SU-DHL-6 (cell line): ENCODE measurements at regions not wholly inside any gene's neighbourhood (a gene's known extent, or its start where the extent isn't known, plus 50 kb on each side); places are given as distances from the start of the nearest gene placed in this dataset.

ENCODE experiments used
- H2AFZ ChIP-seq: fragments of 200-600 bp; sonication (generic); 2 replicates; pipeline ENCODE4 v1.6.1; 2014; ENCODE audit warnings: low read depth, mild to moderate bottlenecking, moderate library complexity, mixed read lengths, antibody characterized with exemption, low read length; ENCODE audit not compliant: severe bottlenecking
- H3F3A ChIP-seq: fragments of 200-600 bp; shearing (Covaris generic); 2 replicates; pipeline ENCODE4 v1.6.0; 2016; ENCODE audit warnings: antibody characterized with exemption, mild to moderate bottlenecking; ENCODE audit not compliant: insufficient read depth
- H3K27ac ChIP-seq: fragments of 200-600 bp; sonication (generic); 2 replicates; pipeline ENCODE4 v1.5.1; 2016; ENCODE audit warnings: low read depth, mild to moderate bottlenecking, low read length, moderate library complexity, mixed read lengths
- H3K27me3 ChIP-seq: fragments of 200-600 bp; sonication (generic), shearing (Covaris generic); 2 replicates; pipeline ENCODE4 v1.6.0; 2014; ENCODE audit warnings: mild to moderate bottlenecking, low read length
- H3K36me3 ChIP-seq: fragments of 200-600 bp; sonication (generic); 2 replicates; pipeline ENCODE4 v1.6.1; 2014; ENCODE audit warnings: mild to moderate bottlenecking, low read length, mixed read lengths
- H3K4me2 ChIP-seq: fragments of 300-600, 200-600 bp; shearing (Covaris generic), sonication (generic); 2 replicates; pipeline ENCODE4 v1.6.0; 2014; ENCODE audit warnings: low read length, low read depth, mild to moderate bottlenecking; ENCODE audit not compliant: poor library complexity, severe bottlenecking
- H3K4me3 ChIP-seq: fragments of 200-600 bp; sonication (generic); 2 replicates; pipeline ENCODE4 v1.5.1; 2014; ENCODE audit warnings: antibody characterized with exemption, low read length, mild to moderate bottlenecking, mixed read lengths; ENCODE audit not compliant: insufficient read depth, poor library complexity, severe bottlenecking
- H3K79me2 ChIP-seq: fragments of 200-600 bp; sonication (generic); 2 replicates; pipeline ENCODE4 v1.6.1; 2014; ENCODE audit warnings: mild to moderate bottlenecking, low read length, moderate library complexity; ENCODE audit not compliant: insufficient read depth
- H3K9ac ChIP-seq: fragments of 200-600 bp; sonication (generic); 2 replicates; pipeline ENCODE4 v1.7.0; 2014; ENCODE audit warnings: mild to moderate bottlenecking, low read length
- H3K9me2 ChIP-seq: fragments of 200-600 bp; sonication (generic); replicated peaks from 2 replicates; pipeline ENCODE4 v1.6.1; 2014; ENCODE audit warnings: low read length; ENCODE audit not compliant: insufficient read depth
- H3K9me3 ChIP-seq: fragments of 200-600 bp; sonication (generic); 2 replicates; pipeline ENCODE4 v1.6.1; 2014; ENCODE audit warnings: low read length, mixed read lengths; ENCODE audit not compliant: insufficient read depth
- H4K20me1 ChIP-seq: fragments of 200-600 bp; sonication (generic); 2 replicates; pipeline ENCODE4 v1.6.1; 2014; ENCODE audit warnings: low read depth, mild to moderate bottlenecking, antibody characterized with exemption, low read length, moderate library complexity, mixed read lengths
- EZH2phosphoT487 ChIP-seq: fragments of 200-600 bp; sonication (generic), shearing (Covaris generic); conservative IDR thresholded peaks from 2 replicates; pipeline ENCODE4 v1.6.1; 2018; ENCODE audit warnings: mild to moderate bottlenecking, antibody characterized with exemption, low read length, moderate library complexity, mixed read lengths
- TF ChIP-seq, protein P1 (sequence below): fragments of 200-600 bp; sonication (generic); IDR thresholded peaks from one replicate; pipeline ENCODE4 v1.5.1; 2017; ENCODE audit warnings: antibody characterized with exemption, mild to moderate bottlenecking, low read length, moderate library complexity; ENCODE audit not compliant: insufficient read depth, poor library complexity, severe bottlenecking

DNA sequence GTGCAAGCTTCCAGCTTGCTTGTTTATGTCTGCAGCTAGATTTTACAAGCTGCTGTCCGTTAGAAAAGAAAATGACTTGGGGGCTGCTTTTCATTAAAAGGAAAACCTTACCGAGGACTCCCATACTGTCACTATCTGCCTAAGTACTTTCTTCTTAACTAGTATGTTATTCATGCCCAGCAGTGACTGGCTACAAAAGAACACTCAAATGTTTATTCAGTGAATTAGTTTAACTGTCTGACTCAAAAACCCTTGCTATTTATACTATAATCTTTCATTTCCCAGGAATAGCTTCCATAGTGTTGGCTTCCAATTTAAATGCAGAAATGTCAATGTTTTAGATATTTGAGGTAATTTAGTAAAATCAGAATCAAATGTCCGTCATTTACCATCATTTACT lies 164.9 kb downstream of the DTHD1 start:
- Histone ChIP-seq H3K4me2 (no peak overlapping the region), H3K9me3 (no peaks in the 10 kb centered on the region), H4K20me1 (no peaks in the 10 kb centered on the region), H3K27me3 (no peaks in the 10 kb centered on the region), H3K79me2 (no peaks in the 10 kb centered on the region), H3K36me3 (no peaks in the 10 kb centered on the region), H3F3A (no peaks in the 10 kb centered on the region), H3K9me2 (no peaks in the 10 kb centered on the region), H3K9ac (no peak overlapping the region), H3K4me3 (no peak overlapping the region), H3K27ac (no peak overlapping the region), H2AFZ (no peak overlapping the region)
- TF ChIP-seq, protein P1, sequence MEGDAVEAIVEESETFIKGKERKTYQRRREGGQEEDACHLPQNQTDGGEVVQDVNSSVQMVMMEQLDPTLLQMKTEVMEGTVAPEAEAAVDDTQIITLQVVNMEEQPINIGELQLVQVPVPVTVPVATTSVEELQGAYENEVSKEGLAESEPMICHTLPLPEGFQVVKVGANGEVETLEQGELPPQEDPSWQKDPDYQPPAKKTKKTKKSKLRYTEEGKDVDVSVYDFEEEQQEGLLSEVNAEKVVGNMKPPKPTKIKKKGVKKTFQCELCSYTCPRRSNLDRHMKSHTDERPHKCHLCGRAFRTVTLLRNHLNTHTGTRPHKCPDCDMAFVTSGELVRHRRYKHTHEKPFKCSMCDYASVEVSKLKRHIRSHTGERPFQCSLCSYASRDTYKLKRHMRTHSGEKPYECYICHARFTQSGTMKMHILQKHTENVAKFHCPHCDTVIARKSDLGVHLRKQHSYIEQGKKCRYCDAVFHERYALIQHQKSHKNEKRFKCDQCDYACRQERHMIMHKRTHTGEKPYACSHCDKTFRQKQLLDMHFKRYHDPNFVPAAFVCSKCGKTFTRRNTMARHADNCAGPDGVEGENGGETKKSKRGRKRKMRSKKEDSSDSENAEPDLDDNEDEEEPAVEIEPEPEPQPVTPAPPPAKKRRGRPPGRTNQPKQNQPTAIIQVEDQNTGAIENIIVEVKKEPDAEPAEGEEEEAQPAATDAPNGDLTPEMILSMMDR: no peak

DNA sequence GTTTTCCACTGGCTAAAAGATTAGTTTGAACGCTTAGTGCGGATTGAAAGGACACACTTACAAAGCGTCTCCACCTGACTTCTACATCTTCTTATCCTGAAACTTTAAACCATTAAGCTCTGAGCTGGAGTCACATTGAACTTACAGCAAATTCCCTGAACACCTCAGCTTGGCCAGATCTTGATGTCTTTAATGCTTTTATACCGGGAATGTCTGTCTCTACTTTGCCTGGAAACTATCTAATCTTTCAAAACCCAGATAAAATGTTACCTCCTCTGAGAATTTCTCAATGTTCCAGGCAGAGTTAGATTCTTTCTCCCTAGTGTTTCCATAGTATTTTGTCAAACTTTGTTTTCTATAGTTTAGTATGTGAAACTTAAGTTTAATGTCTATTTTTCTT lies 179.9 kb downstream of the DTHD1 start:
- no peaks in the 10 kb centered on the region for H3K9me2 ChIP-seq
- no peaks in the 10 kb centered on the region for H3K9me3 ChIP-seq
- no peaks in the 10 kb centered on the region for H3K79me2 ChIP-seq
- H3K27ac ChIP-seq: no peak overlapping the region
- no peaks in the 10 kb centered on the region for H4K20me1 ChIP-seq
- H3K36me3 ChIP-seq: no peaks in the 10 kb centered on the region
- H3F3A ChIP-seq: no peaks in the 10 kb centered on the region
- TF ChIP-seq EZH2phosphoT487: no peak
- TF ChIP-seq, protein P1: no peak
- no peak overlapping the region for H3K4me3 ChIP-seq
- no peak overlapping the region for H2AFZ ChIP-seq
- no peak overlapping the region for H3K9ac ChIP-seq
- H3K4me2 ChIP-seq: no peak overlapping the region
- H3K27me3 ChIP-seq: no peaks in the 10 kb centered on the region

DNA sequence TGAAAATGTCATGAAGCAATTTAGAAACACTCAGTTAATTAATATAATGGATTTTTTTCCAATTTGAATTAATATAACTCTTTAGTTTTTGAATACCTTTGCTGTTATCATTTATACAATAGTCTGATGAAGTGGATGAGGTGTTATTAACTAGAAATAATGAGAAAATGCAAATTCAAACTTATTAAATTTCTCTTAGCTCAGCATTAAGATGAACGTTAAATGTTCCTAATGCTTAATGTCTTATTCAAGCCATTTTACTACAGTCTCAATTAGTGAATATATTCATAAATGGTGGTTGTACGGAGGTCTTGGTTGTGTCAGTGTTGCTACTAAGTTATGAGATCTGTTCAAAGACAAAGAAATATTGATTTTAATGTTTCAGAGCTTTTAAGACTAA lies 186.3 kb downstream of the DTHD1 start:
- H3F3A ChIP-seq: no peaks in the 10 kb centered on the region
- no peaks in the 10 kb centered on the region for H3K9me2 ChIP-seq
- TF ChIP-seq, protein P1: no peak
- TF ChIP-seq EZH2phosphoT487: no peak
- no peak overlapping the region for H2AFZ ChIP-seq
- no peaks in the 10 kb centered on the region for H3K79me2 ChIP-seq
- no peaks in the 10 kb centered on the region for H3K36me3 ChIP-seq
- H3K4me2 ChIP-seq: no peak overlapping the region
- no peak overlapping the region for H3K9ac ChIP-seq
- H4K20me1 ChIP-seq: no peaks in the 10 kb centered on the region
- H3K4me3 ChIP-seq: no peak overlapping the region
- no peak overlapping the region for H3K27ac ChIP-seq
- no peaks in the 10 kb centered on the region for H3K27me3 ChIP-seq
- H3K9me3 ChIP-seq: no peaks in the 10 kb centered on the region

DNA sequence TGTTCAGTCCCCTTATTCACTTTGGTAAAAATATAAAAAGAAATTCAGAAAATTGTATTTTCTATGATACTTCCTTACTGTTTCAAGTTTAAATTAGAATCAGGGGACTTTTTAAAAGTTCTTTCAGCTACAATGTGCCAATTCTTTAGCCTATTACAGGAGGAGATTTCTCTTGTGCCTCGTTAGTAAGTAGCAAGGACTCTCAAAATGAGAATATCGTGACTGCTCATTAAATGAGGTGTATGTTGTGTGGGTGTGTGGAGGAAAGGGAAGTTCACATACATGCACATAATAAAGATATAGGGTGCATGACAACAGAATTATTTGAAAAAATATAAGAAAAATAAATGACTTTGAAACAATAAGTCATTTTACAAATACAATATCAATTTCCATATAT lies 190.5 kb downstream of the DTHD1 start:
- Histone ChIP-seq H3K9me3 (no peaks in the 10 kb centered on the region), H3K36me3 (no peaks in the 10 kb centered on the region), H3K27ac (no peak overlapping the region), H3K27me3 (no peaks in the 10 kb centered on the region; the same call in 1 of the 2 replicates), H2AFZ (no peak overlapping the region), H3K9me2 (no peaks in the 10 kb centered on the region), H3K4me2 (no peak overlapping the region), H3K9ac (no peak overlapping the region), H3F3A (no peaks in the 10 kb centered on the region), H4K20me1 (no peaks in the 10 kb centered on the region), H3K79me2 (no peaks in the 10 kb centered on the region), H3K4me3 (no peak overlapping the region)
- TF ChIP-seq, protein P1: no peak
- TF ChIP-seq EZH2phosphoT487: no peak
